A549 (cell line): ENCODE measurements at regions not wholly inside any gene's neighbourhood (a gene's known extent, or its start where the extent isn't known, plus 50 kb on each side); places are given as distances from the start of the nearest gene placed in this dataset.

ENCODE experiments used
- ATAC-seq, 2 experiments: fragments of 200-7000 bp in 1 of 2; fragments of >200 bp in 1 of 2; cut with Nextera tagmentation in 1 of 2; cut with Tn5 transposase in 1 of 2; 3 replicates each; pipeline versions ENCODE4 v1.8.0 to v1.9.1; 2018 to 2020; ENCODE audit warnings: mild to moderate bottlenecking in 1 of 2, moderate library complexity in 1 of 2
- CTCF ChIA-PET: fragments of 300-600 bp; sonication (Branson Sonifier 250); formaldehyde crosslinking; extraction: SDS; loops from one replicate; lab custom pipeline; 2021; ENCODE audit warnings: antibody characterized with exemption, inconsistent platforms; lab: Yijun Ruan, JAX
- POLR2A ChIA-PET: fragments of 350-600 bp; formaldehyde crosslinking; extraction: SDS; loops from one replicate; lab custom pipeline; 2021; ENCODE audit warnings: antibody characterized with exemption, inconsistent platforms; lab: Yijun Ruan, JAX
- DNase-seq, 2 experiments: peaks; one replicate each; pipeline versions ENCODE4 v3.0.0 to v3.0.0-alpha.2; 2011 to 2016; ENCODE audit warnings: low read depth in 1 of 2, low spot score in 1 of 2
- FAIRE-seq: peaks from 2 replicates; lab custom pipeline; 2011; peaks lifted over from hg19 to GRCh38; lab: Jason Lieb, UNC
- H3K27ac ChIP-seq, 2 experiments: fragments of >200 bp; sonication (Bioruptor Twin); formaldehyde crosslinking; 3 replicates each; pipeline ENCODE4 v1.5.1; 2016 to 2017
- H3K4me1 ChIP-seq: fragments of >200 bp; sonication (Bioruptor Twin); formaldehyde crosslinking; 3 replicates; pipeline ENCODE4 v1.6.1; 2016
- H3K4me2 ChIP-seq: fragments of >200 bp; sonication (Bioruptor Twin); formaldehyde crosslinking; 3 replicates; pipeline ENCODE4 v1.6.1; 2016
- H3K4me3 ChIP-seq: fragments of >200 bp; sonication (Bioruptor Twin); formaldehyde crosslinking; 3 replicates; pipeline ENCODE4 v1.5.1; 2016
- H3K9me3 ChIP-seq: fragments of >200 bp; sonication (Bioruptor Twin); formaldehyde crosslinking; 3 replicates; pipeline ENCODE4 v1.6.1; 2016
- BCL3 ChIP-seq: fragments of >200 bp; sonication (Bioruptor Twin); formaldehyde crosslinking; IDR thresholded peaks from 3 replicates; pipeline ENCODE4 v1.6.1; 2016
- CBX2 ChIP-seq: fragments of 200-600 bp; sonication (generic); IDR thresholded peaks from 2 replicates; pipeline ENCODE4 v1.6.1; 2016; ENCODE audit warnings: low read depth, mild to moderate bottlenecking, borderline replicate concordance
- CEBPB ChIP-seq, 2 experiments: fragments of >200 bp in 1 of 2; sonication (Bioruptor Twin) in 1 of 2; formaldehyde crosslinking in 1 of 2; IDR thresholded peaks; 2 replicates each; pipeline ENCODE4 v1.6.1; 2012 to 2016
- E2F6 ChIP-seq: IDR thresholded peaks from 2 replicates; pipeline ENCODE4 v1.6.1; 2012; ENCODE audit warnings: low read depth, borderline replicate concordance
- EHMT2 ChIP-seq: fragments of 200-600 bp; sonication (generic); IDR thresholded peaks from 2 replicates; pipeline ENCODE4 v1.6.1; 2016; ENCODE audit warnings: antibody characterized with exemption, low read depth, mild to moderate bottlenecking, moderate library complexity
- EP300 ChIP-seq, 2 experiments: fragments of >200 bp; sonication (Bioruptor Twin); formaldehyde crosslinking; IDR thresholded peaks; 2 replicates in 1 of 2; 3 replicates in 1 of 2; pipeline ENCODE4 v1.6.1; 2016 to 2017
- FOSB ChIP-seq: fragments of 250-450 bp; sonication (Bioruptor Pico); IDR thresholded peaks from 2 replicates; pipeline ENCODE4 v1.5.0; 2020; ENCODE audit warnings: mild to moderate bottlenecking, moderate library complexity
- FOXS1 ChIP-seq: fragments of 250-450 bp; sonication (Bioruptor Pico); IDR thresholded peaks from 2 replicates; pipeline ENCODE4 v1.5.0; 2020; ENCODE audit warnings: mild to moderate bottlenecking, moderate library complexity
- GATA3 ChIP-seq: IDR thresholded peaks from 2 replicates; pipeline ENCODE4 v1.6.1; 2012; ENCODE audit warnings: borderline replicate concordance
- HDAC2 ChIP-seq: fragments of 200-600 bp; sonication (generic); IDR thresholded peaks from 2 replicates; pipeline ENCODE4 v1.6.1; 2016
- HES2 ChIP-seq: fragments of >200 bp; sonication (Bioruptor Twin); formaldehyde crosslinking; IDR thresholded peaks from 2 replicates; pipeline ENCODE4 v1.6.1; 2016
- HEYL ChIP-seq: fragments of 250-450 bp; sonication (Bioruptor Pico); IDR thresholded peaks from 2 replicates; pipeline ENCODE4 v1.8.0; 2021; ENCODE audit warnings: mild to moderate bottlenecking, moderate library complexity
- HOXB5 ChIP-seq: fragments of 250-450 bp; sonication (Bioruptor Pico); IDR thresholded peaks from 2 replicates; pipeline ENCODE4 v1.5.0; 2020; ENCODE audit warnings: mild to moderate bottlenecking, moderate library complexity
- JUNB ChIP-seq: fragments of >200 bp; sonication (Bioruptor Twin); formaldehyde crosslinking; IDR thresholded peaks from 2 replicates; pipeline ENCODE4 v1.6.1; 2016
- KDM1A ChIP-seq: fragments of 200-600 bp; sonication (generic); IDR thresholded peaks from 2 replicates; pipeline ENCODE4 v1.6.1; 2016; ENCODE audit warnings: low read depth, mild to moderate bottlenecking
- KDM5A ChIP-seq: fragments of 200-600 bp; sonication (generic); IDR thresholded peaks from 2 replicates; pipeline ENCODE4 v1.6.1; 2016; ENCODE audit warnings: antibody characterized with exemption, mild to moderate bottlenecking
- MAX ChIP-seq: IDR thresholded peaks from 2 replicates; pipeline ENCODE4 v1.6.1; 2012
- MYC ChIP-seq: IDR thresholded peaks from 2 replicates; pipeline ENCODE4 v1.6.1; 2012; ENCODE audit warnings: mild to moderate bottlenecking, inconsistent platforms, low read length, improper control_type of control experiment, borderline replicate concordance
- NFE2L2 ChIP-seq: fragments of 150-350 bp; conservative IDR thresholded peaks from 2 replicates; pipeline ENCODE4 v1.6.1; 2014; ENCODE audit warnings: low read length
- NPAS2 ChIP-seq: fragments of 250-450 bp; sonication (Bioruptor Pico); IDR thresholded peaks from 2 replicates; pipeline ENCODE4 v1.8.0; 2022; ENCODE audit warnings: mild to moderate bottlenecking, moderate library complexity, borderline replicate concordance
- NR3C1 ChIP-seq: fragments of >200 bp; sonication (Bioruptor Twin); formaldehyde crosslinking; IDR thresholded peaks from 3 replicates; pipeline ENCODE4 v1.6.1; 2017
- PHF8 ChIP-seq: fragments of 200-600 bp; sonication (generic); IDR thresholded peaks from 2 replicates; pipeline ENCODE4 v1.6.1; 2016; ENCODE audit warnings: low read depth, mild to moderate bottlenecking, antibody characterized with exemption, moderate library complexity, borderline replicate concordance
- POLR2A ChIP-seq: IDR thresholded peaks from 2 replicates; pipeline ENCODE4 v1.6.1; 2012; ENCODE audit warnings: mild to moderate bottlenecking, low read length
- RAD21 ChIP-seq, 2 experiments: fragments of >200 bp in 1 of 2; sonication (Bioruptor Twin) in 1 of 2; formaldehyde crosslinking in 1 of 2; IDR thresholded peaks in 1 of 2; conservative IDR thresholded peaks in 1 of 2; 2 replicates in 1 of 2; 3 replicates in 1 of 2; pipeline ENCODE4 v1.6.1; 2012 to 2018; ENCODE audit warnings: inconsistent platforms in 1 of 2
- RCOR1 ChIP-seq: fragments of 150-350 bp; IDR thresholded peaks from 2 replicates; pipeline ENCODE4 v1.6.1; 2014; ENCODE audit warnings: antibody characterized with exemption, low read length, low read depth
- REST ChIP-seq: fragments of 200-600 bp; sonication (generic); IDR thresholded peaks from 2 replicates; pipeline ENCODE4 v1.6.1; 2016; ENCODE audit warnings: antibody characterized with exemption, mild to moderate bottlenecking, moderate library complexity
- RFX5 ChIP-seq: fragments of 450-650 bp; IDR thresholded peaks from 2 replicates; pipeline ENCODE4 v1.7.1; 2014; ENCODE audit warnings: antibody characterized with exemption, mild to moderate bottlenecking, moderate library complexity
- RNF2 ChIP-seq: fragments of 200-600 bp; sonication (generic); IDR thresholded peaks from 2 replicates; pipeline ENCODE4 v1.6.1; 2016; ENCODE audit warnings: low read depth, mild to moderate bottlenecking, antibody characterized with exemption, moderate library complexity, borderline replicate concordance
- WGBS: methylation state at CpG from one replicate; pipeline ENCODE4 v1.1.6; 2017; ENCODE audit errors: missing lambda C conversion rate; 5-methylcytosine and 5-hydroxymethylcytosine counted together

- ChIA-PET POLR2A (no interaction called here), CTCF (interaction anchor here (0.6 kb wide), 2 partner anchors 279 to 907 kb away, joined by 3 to 4 read pairs; no protein-coding TSS in a partner anchor)
- WGBS, result 87% methylated on average over 8 of the region's 8 CpGs
- Histone ChIP-seq H3K4me3 (no peak overlapping the region), H3K4me1 (peaks cover 14% of the 10 kb centered on the region), H3K4me2 (no peak overlapping the region), H3K27ac (peak overlapping the region in 1 of 2 experiments; percentile 50; a peak in 1 of 6 replicates), H3K9me3 (no peaks in the 10 kb centered on the region)
- ATAC-seq, result no peak
- no peak for DNase-seq
- TF ChIP-seq PHF8 (no peak), RFX5 (no peak), RNF2 (no peak), HEYL (CRISPR knock-in tag) (no peak), JUNB (no peak), BCL3 (no peak), CEBPB (IDR thresholded peaks at IDR 0.05) (no peak), GATA3 (no peak)
- no peak for FAIRE-seq
Measured at GRCh38 chrX:9205599-9206223, 171.8 kb upstream of the FAM9B start.

GRCh38 chrX:9207142-9207541, 173.2 kb upstream of the FAM9B start:
- H3K9me3 ChIP-seq, result no peaks in the 10 kb centered on the region
- peak; percentile 89 for FAIRE-seq
- POLR2A ChIA-PET, result no interaction called here
- no peak for TF ChIP-seq MYC
- no peak for TF ChIP-seq KDM5A
- no peak for TF ChIP-seq CBX2
- no peak for TF ChIP-seq REST
- TF ChIP-seq HDAC2, result no peak
- TF ChIP-seq FOXS1, result no peak
- TF ChIP-seq NFE2L2, result no peak
- no peak for DNase-seq
- H3K4me3 ChIP-seq, result no peak overlapping the region
- CTCF ChIA-PET, result no interaction called here
- 87% methylated on average over 12 of the region's 12 CpGs for WGBS
- H3K27ac ChIP-seq, result no peak overlapping the region
- peaks cover 14% of the 10 kb centered on the region for H3K4me1 ChIP-seq
- no peak overlapping the region for H3K4me2 ChIP-seq
- no peak for ATAC-seq

GRCh38 chrX:9211269-9211668, 177.3 kb upstream of the FAM9B start:
- Histone ChIP-seq H3K4me3 (no peak overlapping the region), H3K4me2 (no peak overlapping the region), H3K9me3 (no peaks in the 10 kb centered on the region), H3K27ac (no peak overlapping the region), H3K4me1 (no peaks in the 10 kb centered on the region)
- POLR2A ChIA-PET, result no interaction called here
- peak; percentile 39 for FAIRE-seq
- no peak for ATAC-seq
- WGBS, result 76% methylated on average over 7 of the region's 7 CpGs
- DNase-seq, result no peak
- TF ChIP-seq NFE2L2 (no peak), NR3C1 (no peak), FOSB (CRISPR knock-in tag) (no peak), RAD21 (conservative IDR thresholded peaks at IDR 0.05 in 1 of 2, IDR thresholded peaks at IDR 0.05 in 1 of 2) (no peak), KDM1A (no peak), EP300 (IDR thresholded peaks at IDR 0.05) (no peak), MAX (no peak), E2F6 (no peak), RCOR1 (no peak), NPAS2 (CRISPR knock-in tag) (no peak), HOXB5 (CRISPR knock-in tag) (no peak), POLR2A (no peak), HES2 (no peak), EHMT2 (no peak)
- CTCF ChIA-PET, result no interaction called here
